ENCODE measurements at regions not wholly inside any gene's neighbourhood (a gene's known extent, or its start where the extent isn't known, plus 50 kb on each side); places are given as distances from the start of the nearest gene placed in this dataset.

- H3K27me3 ChIP-seq, result no peaks in the 10 kb centered on the region
- WGBS (ENCODE audit: insufficient coverage, low coverage, low lambda C conversion rate, missing lambda C conversion rate), result 34% methylated on average over 3 of the region's 3 CpGs
- ATAC-seq (peak; percentile 67 to 77 (median 74)), DNase-seq (no peak)
- intact Hi-C loops (cut with DNase I), result no loop called here
- no peaks in the 10 kb centered on the region for H3K36me3 ChIP-seq
- H3K4me3 ChIP-seq, result no peak overlapping the region
- no peak overlapping the region for H3K27ac ChIP-seq
- H3K9me3 ChIP-seq, result no peaks in the 10 kb centered on the region
- peaks cover 0 to 21% (median 6%) of the 10 kb centered on the region in 4 donors for H3K4me1 ChIP-seq
- TF ChIP-seq, protein P1, sequence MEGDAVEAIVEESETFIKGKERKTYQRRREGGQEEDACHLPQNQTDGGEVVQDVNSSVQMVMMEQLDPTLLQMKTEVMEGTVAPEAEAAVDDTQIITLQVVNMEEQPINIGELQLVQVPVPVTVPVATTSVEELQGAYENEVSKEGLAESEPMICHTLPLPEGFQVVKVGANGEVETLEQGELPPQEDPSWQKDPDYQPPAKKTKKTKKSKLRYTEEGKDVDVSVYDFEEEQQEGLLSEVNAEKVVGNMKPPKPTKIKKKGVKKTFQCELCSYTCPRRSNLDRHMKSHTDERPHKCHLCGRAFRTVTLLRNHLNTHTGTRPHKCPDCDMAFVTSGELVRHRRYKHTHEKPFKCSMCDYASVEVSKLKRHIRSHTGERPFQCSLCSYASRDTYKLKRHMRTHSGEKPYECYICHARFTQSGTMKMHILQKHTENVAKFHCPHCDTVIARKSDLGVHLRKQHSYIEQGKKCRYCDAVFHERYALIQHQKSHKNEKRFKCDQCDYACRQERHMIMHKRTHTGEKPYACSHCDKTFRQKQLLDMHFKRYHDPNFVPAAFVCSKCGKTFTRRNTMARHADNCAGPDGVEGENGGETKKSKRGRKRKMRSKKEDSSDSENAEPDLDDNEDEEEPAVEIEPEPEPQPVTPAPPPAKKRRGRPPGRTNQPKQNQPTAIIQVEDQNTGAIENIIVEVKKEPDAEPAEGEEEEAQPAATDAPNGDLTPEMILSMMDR (IDR thresholded peaks at IDR 0.05), result no peak
- TF ChIP-seq POLR2A (IDR thresholded peaks at IDR 0.05), result no peak
Measured at GRCh38 chr5:158393457-158393856, 534.5 kb upstream of the CLINT1 start.

DNA sequence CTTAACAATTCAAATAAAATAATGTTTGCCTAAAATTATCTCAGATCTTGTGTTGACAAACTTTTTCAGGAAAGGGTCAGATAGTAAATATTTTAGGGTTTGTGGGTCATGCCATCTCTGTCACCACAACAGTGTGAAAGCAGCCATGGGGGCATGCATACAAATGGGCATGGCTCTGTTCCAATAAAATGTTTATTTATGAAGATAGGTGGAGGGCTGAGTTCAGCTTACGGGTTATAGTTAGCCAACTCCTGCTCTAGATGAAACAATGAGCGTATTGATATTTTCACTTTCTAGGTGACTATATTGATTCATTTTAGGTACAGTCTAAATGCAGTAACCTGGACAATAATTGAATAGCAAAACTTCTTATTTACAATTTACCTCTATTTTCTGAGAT lies 533.8 kb upstream of the CLINT1 start:
- no peak for DNase-seq
- 3% methylated on average over 2 of the region's 2 CpGs for WGBS (ENCODE audit: insufficient coverage, low coverage, low lambda C conversion rate, missing lambda C conversion rate)
- peak; percentile 66 to 92 (median 78) for ATAC-seq

GRCh38 chr5:158390577-158390976 lies 531.6 kb upstream of the CLINT1 start:
- peak in 2 of 4 donors; percentile 11 to 13 for ATAC-seq
- intact Hi-C loops (cut with DNase I), result no loop called here
- H3K27me3 ChIP-seq, result no peaks in the 10 kb centered on the region
- no peak for DNase-seq
- no peak overlapping the region for H3K27ac ChIP-seq
- peaks cover 0 to 13% (median 6%) of the 10 kb centered on the region in 4 donors for H3K4me1 ChIP-seq
- no peak overlapping the region for H3K4me3 ChIP-seq
- H3K9me3 ChIP-seq, result no peaks in the 10 kb centered on the region
- WGBS (ENCODE audit: insufficient coverage, low coverage, low lambda C conversion rate, missing lambda C conversion rate), result 57% methylated on average over 1 of the region's 1 CpG
- TF ChIP-seq, protein P1 (IDR thresholded peaks at IDR 0.05), result no peak
- TF ChIP-seq POLR2A (IDR thresholded peaks at IDR 0.05), result no peak
- no peaks in the 10 kb centered on the region for H3K36me3 ChIP-seq

More for the DNA sequence above, 533.8 kb upstream of the CLINT1 start:
- Histone ChIP-seq H3K4me3 (no peak overlapping the region), H3K4me1 (peaks cover 0 to 21% (median 6%) of the 10 kb centered on the region in 4 donors), H3K9me3 (no peaks in the 10 kb centered on the region), H3K27me3 (no peaks in the 10 kb centered on the region), H3K36me3 (no peaks in the 10 kb centered on the region), H3K27ac (no peak overlapping the region)
- intact Hi-C loops (cut with DNase I), result no loop called here
- TF ChIP-seq, protein P1 (IDR thresholded peaks at IDR 0.05), result no peak
- no peak for TF ChIP-seq POLR2A (IDR thresholded peaks at IDR 0.05)

DNA sequence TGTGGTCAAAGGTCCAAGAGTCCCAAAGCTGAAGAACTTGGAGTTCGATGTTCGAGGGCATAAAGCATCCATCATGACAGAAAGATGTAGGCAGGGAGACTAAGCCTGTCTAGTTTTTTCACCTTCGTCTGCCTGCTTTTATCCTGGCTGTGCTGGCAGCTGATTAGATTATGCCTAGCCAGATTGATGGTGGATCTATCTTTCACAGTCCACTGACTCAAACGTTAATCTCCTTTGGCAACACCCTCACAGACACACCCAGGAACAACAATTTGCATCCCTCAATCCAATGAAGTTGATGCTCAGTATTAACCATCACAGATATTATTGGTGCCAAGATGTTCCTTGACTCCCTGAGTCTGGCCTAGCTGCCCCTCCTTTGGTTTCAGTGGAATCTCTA lies 530.8 kb upstream of the CLINT1 start:
- H3K4me1 ChIP-seq, result peaks cover 0 to 13% (median 6%) of the 10 kb centered on the region in 4 donors
- 68% methylated on average over 3 of the region's 4 CpGs for WGBS (ENCODE audit: insufficient coverage, low coverage, low lambda C conversion rate, missing lambda C conversion rate)
- H3K27ac ChIP-seq, result no peak overlapping the region
- no peak for TF ChIP-seq POLR2A (IDR thresholded peaks at IDR 0.05)
- TF ChIP-seq, protein P1 (IDR thresholded peaks at IDR 0.05), result no peak
- no peak overlapping the region for H3K4me3 ChIP-seq
- ATAC-seq (no peak), DNase-seq (no peak)
- no peaks in the 10 kb centered on the region for H3K36me3 ChIP-seq
- H3K9me3 ChIP-seq, result no peaks in the 10 kb centered on the region
- H3K27me3 ChIP-seq, result no peaks in the 10 kb centered on the region
- intact Hi-C loops (cut with DNase I), result no loop called here

DNA sequence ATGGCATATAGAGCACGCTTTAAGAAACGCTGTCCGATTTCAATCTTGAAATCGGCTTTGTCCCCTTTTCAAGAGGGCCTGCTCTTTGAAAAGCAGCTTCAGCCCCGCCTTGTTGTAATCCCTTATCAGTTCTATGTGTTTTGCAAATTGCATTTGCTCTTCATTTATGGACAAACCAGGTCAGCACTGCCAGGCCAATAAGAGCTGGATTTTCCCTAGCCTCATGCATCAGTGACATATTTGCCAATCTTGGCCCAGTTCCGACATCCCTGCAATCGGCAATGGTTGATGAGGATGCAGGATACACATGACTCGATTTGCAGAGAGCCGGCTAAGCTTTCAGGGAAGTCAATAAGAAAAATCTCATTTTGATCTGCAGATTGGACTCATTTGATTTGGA lies 529.1 kb upstream of the CLINT1 start:
- Histone ChIP-seq H3K4me3 (no peak overlapping the region), H3K4me1 (peaks cover 0 to 3% (median 1%) of the 10 kb centered on the region in 4 donors), H3K9me3 (no peaks in the 10 kb centered on the region), H3K27ac (no peak overlapping the region), H3K27me3 (no peaks in the 10 kb centered on the region), H3K36me3 (no peaks in the 10 kb centered on the region)
- ATAC-seq (no peak), DNase-seq (no peak)
- intact Hi-C loops (cut with DNase I), result no loop called here
- 89% methylated on average over 9 of the region's 9 CpGs for WGBS (ENCODE audit: insufficient coverage, low coverage, low lambda C conversion rate, missing lambda C conversion rate)
- TF ChIP-seq, protein P1 (IDR thresholded peaks at IDR 0.05), result no peak
- no peak for TF ChIP-seq POLR2A (IDR thresholded peaks at IDR 0.05)
